Skeletal muscle tissue (tissue), 3 donors: ENCODE measurements at regions not wholly inside any gene's neighbourhood (a gene's known extent, or its start where the extent isn't known, plus 50 kb on each side); places are given as distances from the start of the nearest gene placed in this dataset.

ENCODE experiments used
- H3K27ac ChIP-seq: one replicate; pipeline ENCODE4 v1.7.0; 2013; ENCODE audit warnings: mild to moderate bottlenecking, low read depth, low read length, inconsistent platforms
- H3K27me3 ChIP-seq, 3 donors: one replicate each; pipeline ENCODE4 v1.7.0; 2013; ENCODE audit warnings: low read length in 3 of 3; ENCODE audit not compliant: control insufficient read depth in 3 of 3, insufficient read depth in 3 of 3
- H3K36me3 ChIP-seq, 3 donors: one replicate each; pipeline ENCODE4 v1.7.0; 2013; ENCODE audit warnings: low read length in 3 of 3; ENCODE audit not compliant: control insufficient read depth in 3 of 3, insufficient read depth in 3 of 3
- H3K4me1 ChIP-seq, 3 donors: one replicate each; pipeline ENCODE4 v1.7.0; 2013; ENCODE audit warnings: low read length in 3 of 3, mild to moderate bottlenecking in 3 of 3; ENCODE audit not compliant: control insufficient read depth in 3 of 3, insufficient read depth in 3 of 3
- H3K4me3 ChIP-seq, 3 donors: one replicate each; pipeline ENCODE4 v1.7.0; 2013; ENCODE audit warnings: low read length in 3 of 3
- H3K9ac ChIP-seq, 3 donors: one replicate each; pipeline ENCODE4 v1.7.0; 2013; ENCODE audit warnings: low read length in 3 of 3, mild to moderate bottlenecking in 3 of 3, moderate library complexity in 2 of 3, low read depth in 1 of 3
- H3K9me3 ChIP-seq, 3 donors: one replicate each; pipeline ENCODE4 v1.7.0; 2013; ENCODE audit warnings: low read length in 3 of 3; ENCODE audit not compliant: control insufficient read depth in 3 of 3
- donor health status: Osteomylitis.

DNA sequence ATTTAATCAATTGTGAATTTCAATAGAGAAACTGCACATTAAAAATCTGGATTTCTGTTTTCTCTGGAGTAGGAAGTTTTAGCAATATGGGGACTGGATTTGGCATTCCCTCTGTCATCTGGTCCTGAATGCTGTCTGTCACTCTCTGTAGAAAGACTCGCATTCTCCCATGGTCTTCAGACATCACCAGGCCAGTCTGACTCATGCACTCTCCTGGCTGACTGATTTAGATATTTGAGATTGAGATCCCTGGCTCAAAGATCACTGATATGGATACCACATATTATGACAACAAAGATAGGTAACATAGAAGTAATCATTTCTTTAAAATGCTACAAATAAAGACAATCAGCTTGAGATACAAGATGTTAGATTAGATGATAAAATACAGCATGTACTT, 524.5 kb downstream of the GALC start:
- no peak overlapping the region for H3K27ac ChIP-seq
- no peaks in the 10 kb centered on the region for H3K4me1 ChIP-seq
- no peaks in the 10 kb centered on the region for H3K27me3 ChIP-seq
- no peak overlapping the region for H3K4me3 ChIP-seq
- H3K36me3 ChIP-seq = no peaks in the 10 kb centered on the region
- no peaks in the 10 kb centered on the region for H3K9me3 ChIP-seq
- H3K9ac ChIP-seq = no peak overlapping the region

- Histone ChIP-seq H3K9me3 (no peaks in the 10 kb centered on the region), H3K4me3 (no peak overlapping the region), H3K4me1 (no peaks in the 10 kb centered on the region), H3K36me3 (no peaks in the 10 kb centered on the region), H3K27me3 (no peaks in the 10 kb centered on the region), H3K27ac (no peak overlapping the region), H3K9ac (no peak overlapping the region)
These were observed 525.4 kb downstream of the GALC start for GRCh38 chr14:87467578-87467977.

- H3K27ac ChIP-seq = no peak overlapping the region
- H3K36me3 ChIP-seq = no peaks in the 10 kb centered on the region
- H3K4me3 ChIP-seq = no peak overlapping the region
- H3K27me3 ChIP-seq = no peaks in the 10 kb centered on the region
- H3K4me1 ChIP-seq = no peaks in the 10 kb centered on the region
- H3K9ac ChIP-seq = no peak overlapping the region
- H3K9me3 ChIP-seq = no peaks in the 10 kb centered on the region
These were observed 527.2 kb downstream of the GALC start for GRCh38 chr14:87465770-87466169.

DNA sequence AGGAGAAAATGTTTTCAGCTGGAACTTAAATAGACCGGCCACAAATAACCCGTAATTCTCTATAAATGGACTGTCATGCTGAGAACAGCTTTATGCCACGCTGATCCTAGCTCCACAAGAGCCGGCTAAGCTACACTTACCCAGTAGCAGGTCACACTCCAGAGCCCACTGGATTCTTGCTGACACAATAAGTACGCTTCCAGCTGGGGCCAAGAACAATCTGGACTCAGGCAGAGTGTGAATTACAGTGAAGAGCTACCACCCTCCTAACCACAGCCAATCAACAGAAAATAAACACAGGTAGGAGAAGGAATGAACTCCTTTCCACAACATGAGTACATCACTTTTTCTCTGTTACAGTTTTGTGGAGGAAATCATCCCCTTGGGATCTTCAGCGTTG, 531.3 kb downstream of the GALC start:
- H3K27ac ChIP-seq = no peak overlapping the region
- H3K9me3 ChIP-seq = no peaks in the 10 kb centered on the region
- no peaks in the 10 kb centered on the region for H3K27me3 ChIP-seq
- no peaks in the 10 kb centered on the region for H3K36me3 ChIP-seq
- no peak overlapping the region for H3K9ac ChIP-seq
- no peak overlapping the region for H3K4me3 ChIP-seq
- H3K4me1 ChIP-seq = no peaks in the 10 kb centered on the region

- Histone ChIP-seq H3K4me3 (peak overlapping the region in 1 of 3 donors; percentile 56), H3K4me1 (no peaks in the 10 kb centered on the region), H3K9ac (no peak overlapping the region), H3K27ac (no peak overlapping the region), H3K9me3 (no peaks in the 10 kb centered on the region), H3K27me3 (no peaks in the 10 kb centered on the region), H3K36me3 (no peaks in the 10 kb centered on the region)
These were observed 535.3 kb downstream of the GALC start for GRCh38 chr14:87457720-87458119.

DNA sequence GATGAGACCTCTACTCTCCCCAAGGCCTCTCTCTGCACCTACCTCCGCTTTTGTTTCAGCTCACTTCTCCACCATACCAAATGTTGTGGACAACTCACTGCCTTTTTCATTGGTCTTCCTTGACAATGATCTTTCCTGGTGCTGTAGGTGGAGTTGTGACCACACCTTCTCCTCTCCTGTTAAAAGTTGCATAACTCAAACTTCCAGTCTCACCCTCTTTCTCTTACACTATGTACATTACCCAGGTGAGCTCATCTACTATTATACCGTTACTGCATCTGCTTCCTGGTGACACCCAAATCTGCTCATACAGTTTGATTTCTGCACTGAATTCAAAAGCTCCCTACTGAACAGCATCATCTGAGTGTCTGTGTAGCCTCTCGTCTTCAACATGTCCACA, 542.8 kb downstream of the GALC start:
- H3K27ac ChIP-seq = no peak overlapping the region
- no peaks in the 10 kb centered on the region for H3K27me3 ChIP-seq
- no peak overlapping the region for H3K4me3 ChIP-seq
- H3K9ac ChIP-seq = no peak overlapping the region
- H3K4me1 ChIP-seq = no peaks in the 10 kb centered on the region
- no peaks in the 10 kb centered on the region for H3K36me3 ChIP-seq
- H3K9me3 ChIP-seq = no peaks in the 10 kb centered on the region

DNA sequence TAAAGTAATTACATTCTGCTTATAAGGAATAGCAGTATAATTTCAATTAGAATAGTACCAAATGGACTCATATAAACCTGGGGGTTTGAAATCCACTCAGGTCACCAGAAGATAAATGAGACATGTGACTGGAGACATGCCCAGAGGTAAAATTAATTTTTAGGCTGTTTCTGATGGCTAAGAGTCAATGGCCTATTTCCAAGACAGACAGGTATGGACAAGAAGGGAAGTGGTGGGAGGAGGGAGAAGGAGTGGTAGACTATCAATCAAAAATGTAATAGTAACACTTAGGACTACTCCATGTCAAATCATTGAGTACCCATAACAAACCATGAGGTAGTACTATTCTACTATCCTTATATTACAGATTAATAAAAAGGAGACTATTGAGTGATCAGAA, 544.0 kb downstream of the GALC start:
- Histone ChIP-seq H3K27me3 (no peaks in the 10 kb centered on the region), H3K9ac (no peak overlapping the region), H3K27ac (no peak overlapping the region), H3K4me1 (no peaks in the 10 kb centered on the region), H3K4me3 (no peak overlapping the region), H3K9me3 (no peaks in the 10 kb centered on the region), H3K36me3 (no peaks in the 10 kb centered on the region)

DNA sequence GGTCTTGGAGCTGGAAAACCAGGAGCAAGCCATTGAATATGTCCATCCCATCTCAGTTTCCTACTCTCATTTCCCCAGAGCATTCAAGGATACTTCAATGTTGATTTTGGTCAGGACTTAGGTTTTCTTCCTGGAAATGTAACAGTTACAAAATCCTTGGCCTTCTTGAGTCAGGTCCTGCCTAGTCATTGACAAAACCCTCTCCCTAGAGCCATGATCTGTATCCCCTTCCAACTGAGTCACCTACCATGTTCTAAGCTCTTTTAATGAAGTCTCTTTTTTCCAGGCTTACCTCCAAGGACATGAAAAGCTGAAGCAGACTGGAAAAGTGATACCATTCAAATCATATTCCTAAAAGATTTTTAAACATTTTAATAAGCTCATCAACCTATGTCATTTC, 549.2 kb downstream of the GALC start:
- Histone ChIP-seq H3K27ac (no peak overlapping the region), H3K36me3 (no peaks in the 10 kb centered on the region), H3K4me1 (no peaks in the 10 kb centered on the region), H3K27me3 (no peaks in the 10 kb centered on the region), H3K9me3 (no peaks in the 10 kb centered on the region), H3K9ac (no peak overlapping the region), H3K4me3 (no peak overlapping the region)

DNA sequence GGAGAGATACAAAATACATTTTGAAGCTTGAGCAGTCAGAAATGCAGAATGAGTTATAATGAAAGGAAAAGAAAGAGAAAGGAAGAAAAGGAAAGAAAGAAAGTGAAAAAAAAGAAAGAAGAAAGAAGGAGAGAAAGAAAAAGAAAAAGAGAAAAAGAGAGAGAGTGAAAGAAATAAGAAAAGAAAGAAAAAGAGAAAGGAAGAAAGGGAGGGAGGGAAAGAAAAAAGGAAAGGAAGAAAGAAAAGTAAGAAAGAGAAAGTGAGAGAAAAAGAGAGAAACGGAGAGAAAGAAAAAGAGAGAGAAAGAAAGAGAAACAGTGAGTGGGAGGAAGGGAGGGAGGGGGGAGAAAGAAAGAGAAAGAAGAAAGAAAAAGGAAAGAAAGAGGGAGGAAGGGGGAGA, 549.9 kb downstream of the GALC start:
- Histone ChIP-seq H3K27me3 (no peaks in the 10 kb centered on the region), H3K4me1 (no peaks in the 10 kb centered on the region), H3K9ac (no peak overlapping the region), H3K9me3 (no peaks in the 10 kb centered on the region), H3K4me3 (no peak overlapping the region), H3K36me3 (no peaks in the 10 kb centered on the region), H3K27ac (no peak overlapping the region)

- H3K27ac ChIP-seq = no peak overlapping the region
- H3K4me3 ChIP-seq = no peak overlapping the region
- H3K9me3 ChIP-seq = peaks cover 0 to 2% (median 0%) of the 10 kb centered on the region in 3 donors
- no peaks in the 10 kb centered on the region for H3K36me3 ChIP-seq
- no peak overlapping the region for H3K9ac ChIP-seq
- no peaks in the 10 kb centered on the region for H3K4me1 ChIP-seq
- no peaks in the 10 kb centered on the region for H3K27me3 ChIP-seq
These were observed 555.8 kb downstream of the GALC start for GRCh38 chr14:87437158-87437557.

DNA sequence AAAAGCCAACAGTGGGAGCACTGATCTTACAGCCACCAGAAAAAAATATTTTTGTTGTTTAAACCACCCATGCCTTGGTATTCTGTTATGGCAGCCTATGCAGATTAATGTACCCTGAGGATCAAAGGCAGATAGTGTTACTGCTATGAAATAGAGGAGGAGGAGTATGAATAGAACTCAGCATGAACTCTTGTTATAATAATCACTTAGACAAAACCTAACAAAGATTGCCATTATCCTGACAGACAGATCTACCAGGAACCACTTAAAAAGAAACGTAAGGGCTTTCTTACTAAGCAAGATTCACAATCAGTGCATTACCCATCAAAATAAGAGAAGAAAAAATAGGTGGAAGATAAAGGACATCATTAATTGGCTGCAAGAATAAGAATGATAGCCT, 558.3 kb downstream of the GALC start:
- Histone ChIP-seq H3K9me3 (peaks cover 0 to 2% (median 0%) of the 10 kb centered on the region in 3 donors), H3K36me3 (no peaks in the 10 kb centered on the region), H3K4me1 (no peaks in the 10 kb centered on the region), H3K9ac (no peak overlapping the region), H3K27me3 (no peaks in the 10 kb centered on the region), H3K27ac (no peak overlapping the region), H3K4me3 (no peak overlapping the region)
